Activated naive CD4-positive, alpha-beta T cell treated with anti-CD3 and anti-CD28 coated beads, Interleukin-2, amount 10 ng/mL, durations not matched to agents 7 days and 5 days (primary cell): ENCODE measurements at regions not wholly inside any gene's neighbourhood (a gene's known extent, or its start where the extent isn't known, plus 50 kb on each side); places are given as distances from the start of the nearest gene placed in this dataset.

Experiments
- CTCF ChIA-PET: fragments of 350-600 bp; sonication (Branson Sonifier 250); formaldehyde crosslinking; loops from one replicate; lab custom pipeline; 2021; ENCODE audit warnings: antibody characterized with exemption; lab: Charles Lee
- DNase-seq: peaks from one replicate; pipeline ENCODE4 v3.0.0-alpha.2; 2020
- H3K27ac Mint-ChIP-seq: one replicate; pipeline ENCODE4 v1.8.0; 2021; ENCODE audit warnings: mild to moderate bottlenecking, moderate library complexity, mixed read lengths
- H3K27me3 Mint-ChIP-seq: one replicate; pipeline ENCODE4 v1.8.0; 2021; ENCODE audit warnings: mild to moderate bottlenecking, mixed read lengths
- H3K36me3 Mint-ChIP-seq: one replicate; pipeline ENCODE4 v1.8.0; 2021; ENCODE audit warnings: mixed read lengths
- H3K4me1 Mint-ChIP-seq: one replicate; pipeline ENCODE4 v1.8.0; 2021; ENCODE audit warnings: mixed read lengths
- H3K4me3 Mint-ChIP-seq: one replicate; pipeline ENCODE4 v1.8.0; 2021; ENCODE audit warnings: mild to moderate bottlenecking, moderate library complexity, mixed read lengths
- H3K9me3 Mint-ChIP-seq: one replicate; pipeline ENCODE4 v1.8.0; 2021; ENCODE audit warnings: mixed read lengths

DNA sequence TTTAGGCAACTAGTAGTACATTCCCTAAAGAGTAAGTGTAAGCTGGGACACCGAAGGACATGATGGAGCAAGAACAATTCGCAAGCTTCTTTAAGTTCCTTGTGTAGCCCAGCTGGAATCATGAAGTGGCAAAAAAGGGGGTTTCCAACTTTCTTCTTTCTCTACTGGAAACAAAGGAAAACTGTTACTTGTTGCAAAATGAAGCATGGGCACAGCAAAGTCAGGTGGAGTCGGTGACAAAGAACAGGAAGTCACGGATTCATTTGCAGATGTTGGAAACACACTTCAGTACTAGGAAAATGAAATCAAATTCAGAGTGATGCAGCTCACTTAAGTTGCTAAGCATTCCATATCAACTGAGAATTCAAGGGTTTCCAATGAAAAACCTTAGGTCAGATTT is 706.9 kb upstream of the STXBP6 start:
- Mint-ChIP-seq H3K9me3 (peaks cover 6% of the 10 kb centered on the region), H3K36me3 (no peaks in the 10 kb centered on the region), H3K27ac (no peak overlapping the region), H3K27me3 (no peaks in the 10 kb centered on the region), H3K4me1 (no peaks in the 10 kb centered on the region), H3K4me3 (no peak overlapping the region)
- DNase-seq, result no peak
- CTCF ChIA-PET, result no interaction called here

DNA sequence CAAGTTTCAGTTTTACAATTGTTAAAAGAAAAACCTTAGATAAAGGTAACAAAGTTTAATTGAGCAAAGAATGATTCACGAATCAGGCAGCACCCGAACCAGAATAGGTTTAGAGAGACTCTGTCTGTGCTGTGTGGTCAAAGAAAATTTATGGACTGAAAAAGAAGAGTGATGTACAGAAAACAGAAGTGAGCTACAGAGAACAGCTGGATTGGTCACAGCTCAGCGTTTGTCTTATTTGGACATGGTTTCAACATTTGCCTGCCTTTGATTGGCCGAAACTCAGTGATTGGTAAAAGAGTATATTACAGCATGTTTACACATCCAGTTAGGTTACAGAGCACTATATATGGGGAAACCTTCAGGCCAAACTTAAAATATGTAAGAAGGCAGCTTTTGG is 703.2 kb upstream of the STXBP6 start:
- H3K4me3 Mint-ChIP-seq, result no peak overlapping the region
- CTCF ChIA-PET, result interaction anchor here (0.7 kb wide), 1 partner anchor 67 kb away, joined by 3 read pairs; no protein-coding TSS in a partner anchor
- no peaks in the 10 kb centered on the region for H3K4me1 Mint-ChIP-seq
- peaks cover 9% of the 10 kb centered on the region for H3K9me3 Mint-ChIP-seq
- no peak overlapping the region for H3K27ac Mint-ChIP-seq
- DNase-seq, result no peak
- H3K36me3 Mint-ChIP-seq, result no peaks in the 10 kb centered on the region
- no peaks in the 10 kb centered on the region for H3K27me3 Mint-ChIP-seq

GRCh38 chr14:25750436-25750835 is 700.5 kb upstream of the STXBP6 start:
- no peak overlapping the region for H3K27ac Mint-ChIP-seq
- no peak overlapping the region for H3K4me3 Mint-ChIP-seq
- no peaks in the 10 kb centered on the region for H3K27me3 Mint-ChIP-seq
- H3K4me1 Mint-ChIP-seq, result no peaks in the 10 kb centered on the region
- DNase-seq, result no peak
- no peaks in the 10 kb centered on the region for H3K36me3 Mint-ChIP-seq
- CTCF ChIA-PET, result no interaction called here
- peaks cover 8% of the 10 kb centered on the region for H3K9me3 Mint-ChIP-seq
